ENCODE measurements at regions not wholly inside any gene's neighbourhood (a gene's known extent, or its start where the extent isn't known, plus 50 kb on each side); places are given as distances from the start of the nearest gene placed in this dataset.

GRCh38 chr3:3627114-3627513, 172.1 kb upstream of the LRRN1 start:
- Mint-ChIP-seq H3K4me3 (no peak overlapping the region), H3K9me3 (ENCODE audit: low read depth) (no peaks in the 10 kb centered on the region), H3K4me1 (ENCODE audit: low read depth) (no peaks in the 10 kb centered on the region), H3K27me3 (no peaks in the 10 kb centered on the region), H3K27ac (no peak overlapping the region), H3K36me3 (no peaks in the 10 kb centered on the region)

DNA sequence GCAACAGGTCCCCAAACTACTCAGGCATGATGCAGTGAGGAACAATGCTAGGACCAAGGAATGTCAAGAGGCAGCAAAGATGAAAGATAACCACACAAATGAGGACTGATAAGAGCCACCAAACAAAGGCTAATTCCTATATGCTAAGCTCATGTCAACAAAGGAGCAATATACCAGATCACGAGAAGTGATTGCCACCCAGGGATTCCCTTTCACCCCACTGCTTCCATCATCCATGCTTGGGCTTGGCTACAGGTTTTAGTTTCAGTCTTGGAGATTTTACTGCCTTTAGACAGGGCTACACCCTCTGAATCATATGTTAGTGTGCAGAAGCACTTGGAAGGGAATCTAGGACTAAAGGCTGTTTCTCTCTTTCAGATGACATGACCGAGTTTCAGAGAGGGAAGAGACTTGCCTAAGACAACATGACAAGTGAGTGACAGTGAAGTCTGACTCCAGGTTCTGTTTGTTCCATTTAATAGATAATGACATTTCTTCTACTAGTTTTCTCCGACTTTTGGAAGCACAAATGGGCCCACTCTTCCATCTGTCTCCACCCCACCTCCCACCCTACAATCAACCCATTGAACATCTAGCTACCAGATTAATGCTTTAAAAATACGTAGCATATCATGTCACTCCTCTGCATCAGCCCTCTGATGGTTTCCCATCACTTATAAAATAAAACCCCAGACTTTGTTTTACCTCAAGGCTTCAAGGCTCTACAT, 173.5 kb upstream of the LRRN1 start:
- H3K9me3 Mint-ChIP-seq (ENCODE audit: low read depth) = peaks cover 5% of the 10 kb centered on the region
- H3K36me3 Mint-ChIP-seq = no peaks in the 10 kb centered on the region
- no peak overlapping the region for H3K27ac Mint-ChIP-seq
- no peak overlapping the region for H3K4me3 Mint-ChIP-seq
- no peaks in the 10 kb centered on the region for H3K4me1 Mint-ChIP-seq (ENCODE audit: low read depth)
- H3K27me3 Mint-ChIP-seq = no peaks in the 10 kb centered on the region

DNA sequence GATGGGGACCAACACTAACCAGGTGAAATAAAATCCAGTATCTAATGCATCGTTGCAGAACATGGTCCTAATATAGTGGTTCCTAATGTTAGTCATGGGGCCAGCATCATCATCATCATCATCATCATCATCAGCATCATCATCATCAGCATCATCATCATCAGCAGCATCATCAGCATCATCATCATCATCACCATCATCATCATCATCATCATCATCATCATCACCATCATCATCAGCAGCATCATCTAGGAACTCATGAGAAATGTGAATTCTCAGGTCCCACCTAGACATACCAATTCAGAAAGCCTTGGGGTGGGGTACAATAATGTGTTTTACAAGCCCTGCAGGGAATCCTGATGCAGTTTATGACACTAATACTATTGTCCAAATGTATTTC, 179.4 kb upstream of the LRRN1 start:
- Mint-ChIP-seq H3K36me3 (no peaks in the 10 kb centered on the region), H3K27ac (no peak overlapping the region), H3K4me1 (ENCODE audit: low read depth) (no peaks in the 10 kb centered on the region), H3K4me3 (no peak overlapping the region), H3K9me3 (ENCODE audit: low read depth) (peaks cover 5% of the 10 kb centered on the region), H3K27me3 (peaks cover 2% of the 10 kb centered on the region)

GRCh38 chr3:3618623-3619022, 180.6 kb upstream of the LRRN1 start:
- no peaks in the 10 kb centered on the region for H3K36me3 Mint-ChIP-seq

GRCh38 chr3:3615533-3615932, 183.7 kb upstream of the LRRN1 start:
- H3K9me3 Mint-ChIP-seq (ENCODE audit: low read depth) = no peaks in the 10 kb centered on the region
- H3K36me3 Mint-ChIP-seq = no peaks in the 10 kb centered on the region
- no peak overlapping the region for H3K4me3 Mint-ChIP-seq
- H3K27me3 Mint-ChIP-seq = peaks cover 2% of the 10 kb centered on the region
- H3K4me1 Mint-ChIP-seq (ENCODE audit: low read depth) = no peaks in the 10 kb centered on the region
- H3K27ac Mint-ChIP-seq = no peak overlapping the region

More at GRCh38 chr3:3618623-3619022, 180.6 kb upstream of the LRRN1 start:
- H3K27ac Mint-ChIP-seq = no peak overlapping the region
- H3K27me3 Mint-ChIP-seq = peaks cover 2% of the 10 kb centered on the region
- H3K4me3 Mint-ChIP-seq = no peak overlapping the region
- H3K9me3 Mint-ChIP-seq (ENCODE audit: low read depth) = peaks cover 5% of the 10 kb centered on the region
- no peaks in the 10 kb centered on the region for H3K4me1 Mint-ChIP-seq (ENCODE audit: low read depth)

DNA sequence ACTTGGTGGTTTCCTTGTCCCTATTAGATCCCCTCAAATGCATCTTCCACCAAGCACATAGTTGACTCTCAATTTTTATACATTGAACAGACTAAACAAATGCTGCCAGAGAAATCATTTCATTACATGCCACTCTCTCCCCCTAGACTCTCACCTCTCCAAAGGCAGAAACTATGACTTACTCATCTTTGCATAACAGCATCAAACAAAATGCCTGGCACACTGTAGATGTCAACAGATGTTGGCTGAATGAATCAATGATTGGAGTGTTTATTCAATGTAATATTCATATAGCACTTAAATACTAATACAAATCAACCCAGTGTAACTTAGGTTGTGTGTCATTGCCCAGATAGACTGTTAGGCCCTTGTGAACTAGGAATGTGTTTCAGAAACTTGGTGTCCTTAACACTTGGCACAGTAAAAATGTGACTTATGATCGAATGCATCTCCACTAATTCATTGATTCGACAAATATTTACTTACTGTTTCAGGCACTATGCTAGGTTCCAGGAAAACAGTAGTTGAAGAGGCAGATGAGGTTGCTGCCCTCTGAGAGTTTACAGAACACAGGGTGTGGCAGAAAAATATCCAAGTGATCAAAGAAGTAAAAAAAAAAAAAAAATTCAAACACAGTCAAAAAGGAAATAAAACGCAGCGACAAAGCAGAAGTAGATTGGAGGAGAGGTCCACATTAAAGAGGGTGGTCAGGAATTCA, 188.5 kb upstream of the LRRN1 start:
- no peak overlapping the region for H3K4me3 Mint-ChIP-seq
- no peaks in the 10 kb centered on the region for H3K36me3 Mint-ChIP-seq
- H3K27ac Mint-ChIP-seq = no peak overlapping the region
- no peaks in the 10 kb centered on the region for H3K4me1 Mint-ChIP-seq (ENCODE audit: low read depth)
- no peaks in the 10 kb centered on the region for H3K27me3 Mint-ChIP-seq
- peaks cover 6% of the 10 kb centered on the region for H3K9me3 Mint-ChIP-seq (ENCODE audit: low read depth)

DNA sequence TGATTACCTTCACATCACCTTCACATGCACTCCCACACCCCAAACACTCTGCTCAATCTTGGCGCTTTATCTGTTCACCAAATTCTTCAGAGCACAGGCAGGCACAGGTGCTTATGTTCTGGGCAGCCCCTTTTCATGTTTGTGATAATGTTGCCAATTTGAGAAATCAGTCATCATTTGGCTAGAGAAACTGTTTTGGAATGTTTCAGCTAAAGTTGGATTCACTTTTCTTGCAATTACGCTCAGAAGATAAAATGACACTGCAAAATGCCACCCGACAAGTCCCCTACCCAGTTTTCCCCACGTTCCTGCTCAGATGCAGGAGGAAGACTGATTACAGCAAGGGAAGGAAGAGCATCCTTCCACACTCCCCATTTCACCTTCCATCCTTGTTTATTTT, 192.9 kb upstream of the LRRN1 start:
- H3K27ac Mint-ChIP-seq = no peak overlapping the region
- peaks cover 1% of the 10 kb centered on the region for H3K27me3 Mint-ChIP-seq
- H3K9me3 Mint-ChIP-seq (ENCODE audit: low read depth) = peaks cover 6% of the 10 kb centered on the region
- no peaks in the 10 kb centered on the region for H3K4me1 Mint-ChIP-seq (ENCODE audit: low read depth)
- no peaks in the 10 kb centered on the region for H3K36me3 Mint-ChIP-seq
- H3K4me3 Mint-ChIP-seq = no peak overlapping the region

GRCh38 chr3:3605226-3605625, 194.0 kb upstream of the LRRN1 start:
- Mint-ChIP-seq H3K9me3 (ENCODE audit: low read depth) (peaks cover 6% of the 10 kb centered on the region), H3K36me3 (no peaks in the 10 kb centered on the region), H3K27me3 (peaks cover 1% of the 10 kb centered on the region), H3K4me1 (ENCODE audit: low read depth) (no peaks in the 10 kb centered on the region), H3K4me3 (no peak overlapping the region), H3K27ac (no peak overlapping the region)

DNA sequence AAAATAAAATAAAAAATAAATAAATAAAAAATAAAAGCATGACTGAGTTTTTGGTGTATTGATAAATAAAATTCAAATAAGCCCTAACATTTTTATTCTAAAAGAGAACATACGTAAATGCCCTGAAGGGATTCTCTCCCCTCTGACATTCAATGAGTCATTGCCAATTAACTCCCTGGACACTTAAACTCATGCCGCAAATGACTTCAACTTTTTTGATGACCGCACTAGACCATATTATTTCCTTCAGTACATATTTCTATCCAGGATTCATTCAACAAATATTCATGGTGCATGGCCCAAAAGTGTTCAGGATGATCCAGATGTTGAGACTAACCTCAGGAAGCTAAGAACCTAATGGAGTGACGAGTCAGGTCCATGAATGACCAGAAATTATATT, 195.9 kb upstream of the LRRN1 start:
- peaks cover 1% of the 10 kb centered on the region for H3K27me3 Mint-ChIP-seq
- H3K36me3 Mint-ChIP-seq = no peaks in the 10 kb centered on the region
- no peaks in the 10 kb centered on the region for H3K9me3 Mint-ChIP-seq (ENCODE audit: low read depth)
- no peaks in the 10 kb centered on the region for H3K4me1 Mint-ChIP-seq (ENCODE audit: low read depth)
- H3K27ac Mint-ChIP-seq = no peak overlapping the region
- H3K4me3 Mint-ChIP-seq = no peak overlapping the region

GRCh38 chr3:3600665-3601340, 198.4 kb upstream of the LRRN1 start:
- Mint-ChIP-seq H3K36me3 (no peaks in the 10 kb centered on the region), H3K9me3 (ENCODE audit: low read depth) (no peaks in the 10 kb centered on the region), H3K4me3 (no peak overlapping the region), H3K27ac (no peak overlapping the region), H3K4me1 (ENCODE audit: low read depth) (no peaks in the 10 kb centered on the region), H3K27me3 (peaks cover 1% of the 10 kb centered on the region)

DNA sequence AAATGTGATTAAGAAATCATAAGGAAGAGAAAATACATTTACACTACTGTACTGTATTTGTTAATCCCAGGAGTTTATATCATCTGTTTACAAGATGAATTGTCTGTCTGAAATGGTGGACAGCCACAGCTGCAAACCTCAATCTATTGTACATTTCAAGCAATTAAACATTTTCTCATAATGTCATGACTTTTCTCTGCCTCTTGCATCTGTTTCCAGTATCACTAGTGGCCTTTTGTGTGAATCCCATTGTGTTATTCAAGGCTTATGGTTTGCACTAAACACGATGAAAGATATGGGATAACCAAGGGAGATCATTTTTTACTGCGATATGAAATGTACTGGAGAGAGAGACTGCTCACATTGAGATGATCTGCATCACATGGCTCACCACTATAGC, 200.2 kb upstream of the LRRN1 start:
- no peaks in the 10 kb centered on the region for H3K36me3 Mint-ChIP-seq
- H3K4me3 Mint-ChIP-seq = no peak overlapping the region
- peaks cover 1% of the 10 kb centered on the region for H3K27me3 Mint-ChIP-seq
- H3K9me3 Mint-ChIP-seq (ENCODE audit: low read depth) = no peaks in the 10 kb centered on the region
- H3K27ac Mint-ChIP-seq = no peak overlapping the region
- no peaks in the 10 kb centered on the region for H3K4me1 Mint-ChIP-seq (ENCODE audit: low read depth)

GRCh38 chr3:3594986-3595385, 204.2 kb upstream of the LRRN1 start:
- Mint-ChIP-seq H3K4me3 (no peak overlapping the region), H3K36me3 (no peaks in the 10 kb centered on the region), H3K27ac (no peak overlapping the region), H3K27me3 (no peaks in the 10 kb centered on the region), H3K9me3 (ENCODE audit: low read depth) (peaks cover 4% of the 10 kb centered on the region), H3K4me1 (ENCODE audit: low read depth) (no peaks in the 10 kb centered on the region)

DNA sequence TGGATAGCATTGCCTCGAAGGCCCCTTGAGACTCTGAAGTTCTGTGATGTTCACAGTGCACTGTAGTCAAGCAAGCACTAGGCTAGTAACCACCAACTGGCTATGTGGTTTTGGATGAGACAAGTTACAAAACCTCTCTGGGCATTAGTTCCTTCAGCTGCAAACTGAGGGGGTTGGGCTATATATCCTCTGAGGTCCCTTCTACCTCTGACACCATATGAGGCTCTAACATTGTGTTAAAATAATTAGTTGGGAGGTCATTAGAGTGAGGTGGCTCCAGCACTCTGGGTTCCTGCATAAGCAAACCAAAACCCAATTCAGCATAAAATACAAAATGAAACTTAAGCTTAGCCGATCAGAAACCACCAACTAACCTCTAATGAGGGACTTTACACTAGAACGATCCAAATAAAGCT, 209.5 kb upstream of the LRRN1 start:
- H3K9me3 Mint-ChIP-seq (ENCODE audit: low read depth) = peaks cover 4% of the 10 kb centered on the region
- no peaks in the 10 kb centered on the region for H3K36me3 Mint-ChIP-seq
- no peak overlapping the region for H3K27ac Mint-ChIP-seq
- no peaks in the 10 kb centered on the region for H3K4me1 Mint-ChIP-seq (ENCODE audit: low read depth)
- H3K27me3 Mint-ChIP-seq = no peaks in the 10 kb centered on the region
- no peak overlapping the region for H3K4me3 Mint-ChIP-seq

GRCh38 chr3:3587647-3587972, 211.6 kb upstream of the LRRN1 start:
- H3K4me1 Mint-ChIP-seq (ENCODE audit: low read depth) = no peaks in the 10 kb centered on the region
- H3K27ac Mint-ChIP-seq = no peak overlapping the region
- H3K36me3 Mint-ChIP-seq = no peaks in the 10 kb centered on the region
- no peaks in the 10 kb centered on the region for H3K27me3 Mint-ChIP-seq
- peaks cover 4% of the 10 kb centered on the region for H3K9me3 Mint-ChIP-seq (ENCODE audit: low read depth)
- H3K4me3 Mint-ChIP-seq = no peak overlapping the region

- Mint-ChIP-seq H3K4me3 (no peak overlapping the region), H3K27me3 (no peaks in the 10 kb centered on the region), H3K27ac (no peak overlapping the region), H3K9me3 (ENCODE audit: low read depth) (peaks cover 4% of the 10 kb centered on the region), H3K4me1 (ENCODE audit: low read depth) (no peaks in the 10 kb centered on the region), H3K36me3 (no peaks in the 10 kb centered on the region)
Measured at GRCh38 chr3:3586843-3587646, 212.2 kb upstream of the LRRN1 start.
